HG02973 (cell line): ENCODE measurements at regions not wholly inside any gene's neighbourhood (a gene's known extent, or its start where the extent isn't known, plus 50 kb on each side); places are given as distances from the start of the nearest gene placed in this dataset.

Source experiments
- ATAC-seq: cut with Tn5 transposase; IDR thresholded peaks from one replicate; pipeline ENCODE4 v1.9.1; 2021; ENCODE audit warnings: moderate library complexity; ENCODE audit not compliant: unreplicated experiment

- ATAC-seq = no peak
Observed at GRCh38 chr10:1939016-1939415, 201.7 kb upstream of the ADARB2 start.

GRCh38 chr10:1938317-1938716, 201.0 kb upstream of the ADARB2 start:
- ATAC-seq = no peak

DNA sequence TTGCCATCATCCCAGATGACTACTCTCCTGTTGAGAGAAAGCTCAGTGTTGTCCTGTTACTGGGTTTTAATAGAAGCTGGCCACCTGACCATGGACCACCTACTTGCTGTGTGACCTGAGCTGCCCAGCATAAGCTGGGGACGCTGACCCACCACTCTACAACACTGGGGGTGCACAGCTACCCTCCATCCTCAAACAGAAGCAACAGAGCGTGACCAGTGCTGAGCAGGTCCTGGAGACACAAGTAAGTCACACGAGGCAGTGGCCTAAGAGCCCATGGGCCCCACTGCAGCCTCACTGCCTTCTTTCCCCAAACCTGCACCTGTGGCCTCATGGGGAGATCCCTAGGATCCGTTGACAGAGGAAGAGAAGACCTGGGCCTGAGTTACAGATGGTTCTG, 198.6 kb upstream of the ADARB2 start:
- no peak for ATAC-seq

DNA sequence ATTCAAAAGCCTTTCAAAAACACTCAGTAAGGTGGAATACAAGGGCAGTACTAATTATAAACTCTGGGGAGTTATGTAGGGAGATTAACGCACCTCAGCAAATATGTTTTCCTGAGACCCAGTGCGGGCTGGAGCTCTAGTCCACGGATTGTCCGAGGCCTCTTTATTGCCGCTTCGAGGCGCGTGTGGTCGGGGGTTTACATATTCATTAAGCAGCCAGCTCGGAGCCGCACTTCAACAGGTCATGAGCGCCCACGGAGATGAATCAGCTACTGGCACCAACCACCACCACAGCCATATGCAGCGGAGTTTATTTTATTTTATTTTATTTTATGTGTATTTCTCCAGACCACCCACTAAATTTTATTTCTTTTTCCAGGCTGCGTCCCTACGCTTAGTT, 195.9 kb upstream of the ADARB2 start:
- no peak for ATAC-seq

GRCh38 chr10:1932692-1933094, 195.4 kb upstream of the ADARB2 start:
- no peak for ATAC-seq

GRCh38 chr10:1928606-1929005, 191.3 kb upstream of the ADARB2 start:
- no peak for ATAC-seq

DNA sequence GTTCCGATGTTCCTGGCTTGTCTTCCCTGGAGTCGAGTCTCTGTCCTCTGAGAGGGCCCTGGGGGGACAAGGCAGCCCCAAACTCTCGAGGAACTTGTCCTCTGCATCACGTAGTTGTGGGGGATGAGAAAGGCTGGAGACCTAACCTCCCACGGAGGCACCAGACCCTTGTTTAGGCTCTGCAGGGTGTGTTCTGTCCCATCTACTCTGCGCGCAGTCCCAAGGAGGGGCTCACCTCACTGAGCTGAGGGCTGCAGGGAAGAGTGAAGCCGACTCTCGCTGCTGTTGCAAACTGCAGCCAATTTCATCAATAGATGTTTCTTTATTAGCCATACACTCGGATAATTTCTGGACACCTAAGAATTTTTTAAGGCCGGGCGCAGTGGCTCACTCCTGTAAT, 186.7 kb upstream of the ADARB2 start:
- ATAC-seq = no peak

- no peak for ATAC-seq
Observed at GRCh38 chr10:1923586-1923985, 186.3 kb upstream of the ADARB2 start.

- ATAC-seq = no peak
Observed at GRCh38 chr10:1920941-1921340, 183.6 kb upstream of the ADARB2 start.

- ATAC-seq = no peak
Observed at GRCh38 chr10:1920127-1920526, 182.8 kb upstream of the ADARB2 start.

DNA sequence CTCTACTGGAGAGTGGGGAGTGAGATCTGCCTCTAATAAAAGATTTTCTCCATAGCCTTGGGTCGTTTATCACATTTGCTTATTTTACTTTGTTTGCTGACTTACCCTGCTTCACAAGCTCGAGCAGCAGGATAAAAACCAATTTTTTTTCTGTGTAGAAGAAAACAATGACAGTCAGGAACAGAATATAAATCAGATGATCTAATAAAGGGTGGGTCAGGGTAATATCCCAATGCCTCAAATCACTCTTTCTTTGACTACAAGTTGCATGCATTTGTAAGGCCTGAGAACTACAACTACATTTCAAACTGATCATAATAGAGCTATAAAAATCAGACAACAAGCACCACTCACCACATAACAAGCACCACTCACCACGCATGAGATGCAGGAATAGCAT, 174.4 kb upstream of the ADARB2 start:
- ATAC-seq = no peak

GRCh38 chr10:1903982-1904381, 166.7 kb upstream of the ADARB2 start:
- ATAC-seq = no peak

DNA sequence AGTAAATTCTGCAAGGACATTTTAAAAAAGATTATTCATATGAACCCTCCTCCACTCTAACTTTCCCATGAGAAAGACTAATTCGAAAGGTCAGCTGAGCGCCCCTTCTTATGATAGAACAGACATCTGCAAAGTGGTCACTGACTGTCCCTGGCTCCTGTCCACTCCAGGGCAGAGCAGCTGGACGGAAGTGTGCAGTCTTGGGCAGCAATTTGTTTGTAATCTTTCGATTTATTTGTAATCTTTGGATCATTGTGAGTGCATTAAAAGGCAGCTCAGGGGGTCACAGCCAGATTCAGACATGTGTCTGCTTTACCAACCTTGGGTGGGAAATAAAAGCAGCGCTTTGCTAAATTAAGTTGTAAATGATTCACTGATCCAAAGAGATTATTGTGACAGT, 158.8 kb upstream of the ADARB2 start:
- no peak for ATAC-seq

DNA sequence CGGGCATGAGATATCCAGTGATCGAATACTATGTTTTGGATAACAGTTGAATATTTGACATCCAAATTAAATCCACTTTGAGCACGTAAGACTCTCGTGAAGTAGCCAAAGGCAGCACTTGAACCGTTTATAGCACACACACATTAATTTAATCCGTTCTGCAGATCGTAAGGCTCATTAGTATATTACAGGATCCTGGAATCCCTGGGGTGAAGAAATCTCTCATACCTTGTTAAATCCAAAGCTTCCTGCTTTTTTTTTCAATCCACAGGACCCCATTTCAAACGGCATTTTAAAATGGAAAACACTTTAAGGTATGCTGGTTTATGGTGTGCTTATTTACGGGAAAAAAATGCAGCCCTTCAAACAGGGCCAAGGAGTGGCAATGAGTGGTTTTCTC, 158.4 kb upstream of the ADARB2 start:
- no peak for ATAC-seq

- no peak for ATAC-seq
Observed at GRCh38 chr10:1894912-1895311, 157.6 kb upstream of the ADARB2 start.

- ATAC-seq = no peak
Observed at GRCh38 chr10:1893941-1894340, 156.6 kb upstream of the ADARB2 start.

GRCh38 chr10:1886039-1886438, 148.7 kb upstream of the ADARB2 start:
- ATAC-seq = no peak

- ATAC-seq = no peak
Observed at GRCh38 chr10:1882728-1883127, 145.4 kb upstream of the ADARB2 start.

DNA sequence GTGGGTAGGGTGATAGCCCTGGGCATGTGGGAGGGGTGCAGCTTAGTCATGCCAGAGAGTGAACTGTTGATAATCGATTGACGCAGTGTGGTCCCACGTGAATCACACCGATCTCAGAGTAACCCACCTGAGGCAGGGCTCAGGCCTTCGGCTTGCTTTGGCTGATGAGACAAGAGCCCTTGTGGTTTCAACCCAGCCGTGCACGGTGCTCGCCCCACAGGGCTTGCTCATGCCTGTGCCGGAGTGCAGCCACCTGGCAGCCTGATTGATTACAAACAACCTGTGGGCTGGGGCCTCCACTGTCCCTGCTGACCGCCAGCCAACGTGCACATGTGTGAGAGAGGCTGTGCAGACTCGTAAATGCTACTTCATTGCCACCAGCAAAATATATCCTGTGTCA, 144.9 kb upstream of the ADARB2 start:
- ATAC-seq = no peak

GRCh38 chr10:1881636-1882035, 144.3 kb upstream of the ADARB2 start:
- no peak for ATAC-seq

DNA sequence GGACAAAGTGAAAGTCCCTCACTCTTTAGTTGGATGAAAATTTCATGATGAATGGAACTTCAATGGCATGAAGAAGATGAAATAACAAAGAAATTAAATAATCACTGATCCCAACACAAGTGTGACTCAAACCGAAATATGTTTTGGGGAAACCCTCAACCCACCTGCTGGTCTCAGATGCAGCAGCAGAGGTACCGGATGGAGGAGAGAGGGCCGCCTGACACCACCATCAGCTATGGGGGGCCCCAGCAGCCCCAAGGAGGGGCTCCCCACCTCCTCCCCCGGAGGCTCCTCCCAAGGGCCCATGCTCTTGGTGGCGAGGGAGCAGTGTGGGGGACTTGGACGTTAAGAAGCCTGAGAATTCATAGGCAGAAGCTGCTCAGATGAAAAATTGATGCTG, 137.2 kb upstream of the ADARB2 start:
- no peak for ATAC-seq

GRCh38 chr10:1873661-1874315, 136.5 kb upstream of the ADARB2 start:
- no peak for ATAC-seq

- ATAC-seq = no peak
Observed at GRCh38 chr10:1872151-1872726, 134.9 kb upstream of the ADARB2 start.
